Lung (tissue), 11 donors: ENCODE measurements at regions not wholly inside any gene's neighbourhood (a gene's known extent, or its start where the extent isn't known, plus 50 kb on each side); places are given as distances from the start of the nearest gene placed in this dataset.
"Not testable (repeated sequence)": the region's sequence is repeated elsewhere in the genome, so short reads cannot be mapped to it uniquely, and the experiment has no call there.

Source experiments
- ATAC-seq: fragments of 200-7000 bp; cut with Tn5 transposase; one replicate; pipeline ENCODE4 v1.9.1; 2020; ENCODE audit warnings: moderate number of reproducible peaks; ENCODE audit not compliant: insufficient read depth, low FRiP score
- DNase-seq, 3 donors: peaks; one replicate each; pipeline ENCODE4 v3.0.0-alpha.2; 2013 to 2017
- H3K27ac ChIP-seq, 2 donors: one replicate each; pipeline ENCODE4 v1.5.1; 2013; ENCODE audit warnings: mild to moderate bottlenecking in 2 of 2, moderate library complexity in 2 of 2, control low read depth in 1 of 2, inconsistent platforms in 1 of 2, low read depth in 1 of 2, low read length in 1 of 2
- H3K27me3 ChIP-seq, 3 donors: one replicate each; pipeline ENCODE4 v1.5.1; 2013; ENCODE audit warnings: low read length in 2 of 3; ENCODE audit not compliant: control insufficient read depth in 3 of 3, insufficient read depth in 3 of 3
- H3K36me3 ChIP-seq, 4 donors: one replicate each; pipeline ENCODE4 v1.5.1; 2013; ENCODE audit warnings: low read length in 4 of 4, mild to moderate bottlenecking in 1 of 4, moderate library complexity in 1 of 4; ENCODE audit not compliant: control insufficient read depth in 4 of 4, insufficient read depth in 4 of 4
- H3K4me1 ChIP-seq, 5 donors: one replicate each; pipeline ENCODE4 v1.5.1; 2013; ENCODE audit warnings: low read length in 5 of 5, mild to moderate bottlenecking in 2 of 5, moderate library complexity in 1 of 5; ENCODE audit not compliant: control insufficient read depth in 5 of 5, insufficient read depth in 5 of 5
- H3K4me3 ChIP-seq: one replicate; pipeline ENCODE4 v1.5.1; 2013; ENCODE audit warnings: mild to moderate bottlenecking, control low read depth, moderate library complexity
- H3K9ac ChIP-seq, 2 donors: one replicate each; pipeline ENCODE4 v1.5.1; 2013; ENCODE audit warnings: low read length in 2 of 2, control low read depth in 1 of 2; ENCODE audit not compliant: insufficient read depth in 1 of 2
- H3K9me3 ChIP-seq, 4 donors: one replicate each; pipeline ENCODE4 v1.5.1; 2013; ENCODE audit warnings: low read length in 3 of 4, mild to moderate bottlenecking in 1 of 4, moderate library complexity in 1 of 4; ENCODE audit not compliant: control insufficient read depth in 4 of 4, insufficient read depth in 3 of 4
- WGBS, 2 donors: extraction: QIAGEN DNeasy Blood & Tissue Kit; methylation state at CpG; one replicate each; pipeline ENCODE4 v1.1.7; 2013; 5-methylcytosine and 5-hydroxymethylcytosine counted together
- TF ChIP-seq, protein P1 (sequence below): IDR thresholded peaks from 2 replicates; pipeline ENCODE4 v1.5.1; 2012; ENCODE audit warnings: mild to moderate bottlenecking; ENCODE audit errors: control extremely low read depth, extremely low read depth
- donor health status: control.
- donor health status: control.
- donor health status: Bipolar disorder and iron deficiency.
- donor health status: healthy.
- donor health status: DM: yes; HTN: yes; CAD: no.

DNA sequence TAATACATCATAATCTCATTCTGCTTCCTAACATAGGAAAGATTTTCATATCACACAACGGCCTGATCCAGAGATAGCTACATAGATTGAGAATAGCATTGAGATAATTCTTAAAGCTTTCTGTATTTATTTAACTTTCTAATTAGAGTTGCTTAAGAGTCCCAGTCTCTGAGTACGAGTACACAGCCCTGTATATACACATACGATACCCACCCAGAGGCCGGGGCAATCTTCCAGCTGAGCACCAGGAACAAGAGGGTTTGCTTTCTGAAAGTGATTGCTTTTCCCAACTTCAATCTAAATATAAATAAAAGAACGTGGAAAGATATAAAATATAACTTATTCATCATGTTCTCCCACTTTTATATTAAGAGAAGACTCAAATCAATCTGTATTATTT is 313.8 kb downstream of the COL12A1 start:
- peaks cover 0 to 10% (median 4%) of the 10 kb centered on the region in 3 donors for H3K27me3 ChIP-seq
- DNase-seq (peak in 2 of 3 donors; percentile 27 to 36), ATAC-seq (no peak)
- 48 to 66% methylated on average over 5 of the region's 5 CpGs for WGBS, 2 donors
- TF ChIP-seq, protein P1, sequence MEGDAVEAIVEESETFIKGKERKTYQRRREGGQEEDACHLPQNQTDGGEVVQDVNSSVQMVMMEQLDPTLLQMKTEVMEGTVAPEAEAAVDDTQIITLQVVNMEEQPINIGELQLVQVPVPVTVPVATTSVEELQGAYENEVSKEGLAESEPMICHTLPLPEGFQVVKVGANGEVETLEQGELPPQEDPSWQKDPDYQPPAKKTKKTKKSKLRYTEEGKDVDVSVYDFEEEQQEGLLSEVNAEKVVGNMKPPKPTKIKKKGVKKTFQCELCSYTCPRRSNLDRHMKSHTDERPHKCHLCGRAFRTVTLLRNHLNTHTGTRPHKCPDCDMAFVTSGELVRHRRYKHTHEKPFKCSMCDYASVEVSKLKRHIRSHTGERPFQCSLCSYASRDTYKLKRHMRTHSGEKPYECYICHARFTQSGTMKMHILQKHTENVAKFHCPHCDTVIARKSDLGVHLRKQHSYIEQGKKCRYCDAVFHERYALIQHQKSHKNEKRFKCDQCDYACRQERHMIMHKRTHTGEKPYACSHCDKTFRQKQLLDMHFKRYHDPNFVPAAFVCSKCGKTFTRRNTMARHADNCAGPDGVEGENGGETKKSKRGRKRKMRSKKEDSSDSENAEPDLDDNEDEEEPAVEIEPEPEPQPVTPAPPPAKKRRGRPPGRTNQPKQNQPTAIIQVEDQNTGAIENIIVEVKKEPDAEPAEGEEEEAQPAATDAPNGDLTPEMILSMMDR, result no peak
- peaks cover 0 to 2% (median under 1%) of the 10 kb centered on the region in 4 donors for H3K9me3 ChIP-seq
- H3K9ac ChIP-seq, result no peak overlapping the region
- no peaks in the 10 kb centered on the region for H3K36me3 ChIP-seq
- peaks cover 0 to 7% (median 0%) of the 10 kb centered on the region in 5 donors for H3K4me1 ChIP-seq
- no peak overlapping the region for H3K4me3 ChIP-seq
- H3K27ac ChIP-seq, result no peak overlapping the region

DNA sequence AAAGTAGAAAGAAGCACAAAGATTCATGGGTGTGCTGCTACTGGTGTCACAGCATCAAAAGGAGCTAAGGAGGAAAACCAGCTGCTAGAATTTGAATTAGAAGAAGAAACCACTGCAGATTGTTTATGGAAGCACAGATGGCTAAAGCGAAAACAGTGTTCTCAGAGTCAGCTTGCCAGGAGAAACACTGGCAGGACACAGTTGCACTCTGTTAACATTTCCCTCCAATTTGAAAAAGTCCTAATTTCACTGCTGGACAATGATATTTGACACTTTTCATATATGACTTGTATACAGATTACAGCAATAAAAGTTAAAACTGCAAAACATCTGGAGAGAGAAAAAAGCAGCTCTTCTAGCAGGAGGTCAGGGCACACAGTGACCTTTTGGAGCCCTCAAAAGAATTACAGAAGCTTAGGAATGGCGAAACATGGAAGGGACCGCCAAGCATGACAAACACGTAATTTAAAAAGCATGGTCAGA is 314.5 kb downstream of the COL12A1 start:
- ATAC-seq, result no peak
- H3K4me3 ChIP-seq, result no peak overlapping the region
- H3K4me1 ChIP-seq, result peaks cover 0 to 7% (median 0%) of the 10 kb centered on the region in 5 donors
- no peaks in the 10 kb centered on the region for H3K36me3 ChIP-seq
- H3K27me3 ChIP-seq, result peaks cover 0 to 10% (median 4%) of the 10 kb centered on the region in 3 donors
- TF ChIP-seq, protein P1, result no peak
- H3K9ac ChIP-seq, result no peak overlapping the region
- peaks cover 0 to 2% (median 0%) of the 10 kb centered on the region in 4 donors for H3K9me3 ChIP-seq
- no peak overlapping the region for H3K27ac ChIP-seq
- WGBS, 2 donors, result 55 to 81% methylated on average over 4 of the region's 4 CpGs
- DNase-seq, result peak; percentile 78 to 97 (median 97)

DNA sequence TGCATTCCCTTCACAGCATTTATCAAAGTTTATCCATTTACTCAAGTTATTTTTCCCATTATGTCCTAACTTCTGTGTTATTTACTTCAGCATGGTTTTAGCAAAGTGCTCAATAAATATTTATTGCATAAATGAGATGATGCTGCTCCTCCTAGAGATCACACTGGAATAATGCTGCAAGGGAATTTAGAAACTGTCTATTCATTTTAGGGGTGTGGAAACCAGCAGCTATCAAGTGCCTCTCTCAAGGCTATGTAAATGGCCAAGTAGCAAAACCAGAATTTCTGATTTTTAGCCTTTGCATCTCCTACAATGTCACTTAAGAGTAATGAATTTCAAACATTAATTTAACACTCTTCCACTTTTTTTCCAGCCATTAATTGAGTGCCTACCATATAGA is 316.2 kb downstream of the COL12A1 start:
- no peak overlapping the region for H3K27ac ChIP-seq

DNA sequence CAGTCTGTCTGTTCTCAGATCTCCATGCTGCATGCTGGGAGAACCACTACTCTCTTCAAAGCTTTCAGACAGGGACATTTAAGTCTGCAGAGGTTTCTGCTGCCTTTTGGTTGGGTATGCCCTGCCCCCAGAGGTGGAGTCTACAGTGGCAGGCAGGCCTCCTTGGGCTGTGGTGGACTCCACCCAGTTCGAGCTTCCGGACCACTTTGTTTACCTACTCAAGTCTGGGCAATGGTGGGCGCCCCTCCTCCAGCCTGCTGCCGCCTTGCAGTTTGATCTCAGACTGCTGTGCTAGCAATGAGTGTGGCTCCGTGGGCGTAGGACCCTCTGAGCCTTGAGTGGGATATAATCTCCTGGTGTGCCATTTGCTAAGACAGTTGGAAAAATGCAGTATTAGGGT is 317.1 kb downstream of the COL12A1 start:
- not testable (repeated sequence) for H3K9me3 ChIP-seq, H3K4me3 ChIP-seq, H3K36me3 ChIP-seq, H3K9ac ChIP-seq, H3K4me1 ChIP-seq, H3K27me3 ChIP-seq, ATAC-seq, DNase-seq, H3K27ac ChIP-seq
- WGBS, 2 donors, result 82 to 90% methylated on average over 6 of the region's 6 CpGs

More for the DNA sequence above, 316.2 kb downstream of the COL12A1 start:
- H3K4me1 ChIP-seq, result peaks cover 0 to 7% (median 0%) of the 10 kb centered on the region in 5 donors
- DNase-seq, result no peak
- no peak for ATAC-seq
- peaks cover 0 to 2% (median 0%) of the 10 kb centered on the region in 4 donors for H3K9me3 ChIP-seq
- no peak overlapping the region for H3K4me3 ChIP-seq
- TF ChIP-seq, protein P1, result no peak
- peaks cover 0 to 10% (median 4%) of the 10 kb centered on the region in 3 donors for H3K27me3 ChIP-seq
- H3K9ac ChIP-seq, result no peak overlapping the region
- no peaks in the 10 kb centered on the region for H3K36me3 ChIP-seq
